Endothelial cell (in vitro differentiated cells): ENCODE measurements at regions not wholly inside any gene's neighbourhood (a gene's known extent, or its start where the extent isn't known, plus 50 kb on each side); places are given as distances from the start of the nearest gene placed in this dataset.

Experiments used
- DNase-seq: peaks from one replicate; pipeline ENCODE4 v3.0.0; 2021; ENCODE audit warnings: low spot score
- H3K27ac Mint-ChIP-seq: one replicate; pipeline ENCODE4 v1.8.0; 2021; ENCODE audit warnings: mixed read lengths, inconsistent platforms; ENCODE audit not compliant: unreplicated experiment
- H3K27me3 Mint-ChIP-seq: one replicate; pipeline ENCODE4 v1.8.0; 2021; ENCODE audit warnings: mild to moderate bottlenecking, moderate library complexity, mixed read lengths, inconsistent platforms; ENCODE audit not compliant: unreplicated experiment
- H3K36me3 Mint-ChIP-seq: one replicate; pipeline ENCODE4 v1.8.0; 2021; ENCODE audit warnings: mild to moderate bottlenecking, low read depth, mixed read lengths, inconsistent platforms; ENCODE audit not compliant: unreplicated experiment
- H3K4me1 Mint-ChIP-seq: one replicate; pipeline ENCODE4 v1.8.0; 2021; ENCODE audit warnings: mild to moderate bottlenecking, mixed read lengths, inconsistent platforms; ENCODE audit not compliant: unreplicated experiment
- H3K4me3 Mint-ChIP-seq: one replicate; pipeline ENCODE4 v1.8.0; 2021; ENCODE audit warnings: mild to moderate bottlenecking, mixed read lengths, inconsistent platforms; ENCODE audit not compliant: unreplicated experiment
- H3K9me3 Mint-ChIP-seq: one replicate; pipeline ENCODE4 v1.8.0; 2021; ENCODE audit warnings: mixed read lengths, inconsistent platforms; ENCODE audit not compliant: unreplicated experiment
- CTCF ChIP-seq: fragments of 200-600 bp; sonication (generic); IDR thresholded peaks from one replicate; pipeline ENCODE4 v1.5.0; 2021; ENCODE audit warnings: antibody characterized with exemption; ENCODE audit not compliant: unreplicated experiment

DNA sequence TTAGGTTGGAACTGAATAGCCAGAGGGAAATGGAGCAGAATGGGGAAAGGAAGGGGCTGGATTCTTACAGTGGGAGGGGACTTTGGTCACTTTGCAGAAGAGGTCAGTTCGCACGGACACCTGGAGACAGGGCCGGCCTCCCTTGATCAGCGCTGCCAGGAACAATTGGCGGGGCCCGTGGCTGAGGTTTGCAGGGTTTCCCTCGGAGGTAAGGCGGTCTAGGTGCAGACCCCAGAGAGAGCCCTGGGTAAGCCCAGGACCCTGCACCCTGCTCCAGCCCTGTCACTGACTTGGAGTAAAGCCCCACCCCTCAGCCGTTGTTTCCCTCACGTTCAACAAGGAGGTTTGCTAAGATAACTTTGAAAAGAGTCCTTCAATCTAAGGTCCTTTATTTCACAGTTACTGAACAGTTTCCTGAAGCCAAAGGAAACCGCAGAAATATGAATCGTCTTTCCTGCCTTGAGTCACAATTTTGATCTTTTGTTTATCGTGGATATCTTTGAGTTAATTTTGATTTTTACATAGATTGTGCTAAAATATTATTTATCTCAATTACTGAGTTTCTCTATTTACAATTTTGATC lies 231.4 kb upstream of the RTL1 start:
- Mint-ChIP-seq H3K36me3 (no peaks in the 10 kb centered on the region), H3K4me1 (peaks cover 4% of the 10 kb centered on the region), H3K9me3 (no peaks in the 10 kb centered on the region), H3K4me3 (no peak overlapping the region), H3K27me3 (no peaks in the 10 kb centered on the region), H3K27ac (no peak overlapping the region)
- TF ChIP-seq CTCF, result no peak
- DNase-seq, result no peak

GRCh38 chr14:101135796-101136742 lies 232.5 kb upstream of the RTL1 start:
- no peaks in the 10 kb centered on the region for H3K36me3 Mint-ChIP-seq
- no peak for TF ChIP-seq CTCF
- H3K4me1 Mint-ChIP-seq, result peaks cover 4% of the 10 kb centered on the region
- no peak overlapping the region for H3K27ac Mint-ChIP-seq
- no peaks in the 10 kb centered on the region for H3K27me3 Mint-ChIP-seq
- no peaks in the 10 kb centered on the region for H3K9me3 Mint-ChIP-seq
- no peak overlapping the region for H3K4me3 Mint-ChIP-seq
- no peak for DNase-seq

GRCh38 chr14:101137234-101137633 lies 233.7 kb upstream of the RTL1 start:
- DNase-seq, result no peak
- TF ChIP-seq CTCF, result no peak
- H3K4me1 Mint-ChIP-seq, result peaks cover 4% of the 10 kb centered on the region
- peaks cover 4% of the 10 kb centered on the region for H3K36me3 Mint-ChIP-seq
- no peaks in the 10 kb centered on the region for H3K27me3 Mint-ChIP-seq
- H3K4me3 Mint-ChIP-seq, result no peak overlapping the region
- H3K9me3 Mint-ChIP-seq, result no peaks in the 10 kb centered on the region
- no peak overlapping the region for H3K27ac Mint-ChIP-seq

GRCh38 chr14:101147848-101148247 lies 244.3 kb upstream of the RTL1 start:
- DNase-seq, result no peak
- Mint-ChIP-seq H3K4me1 (peaks cover 37% of the 10 kb centered on the region), H3K27me3 (peaks cover 1% of the 10 kb centered on the region), H3K9me3 (no peaks in the 10 kb centered on the region), H3K36me3 (no peaks in the 10 kb centered on the region), H3K27ac (peak overlapping the region; percentile 96), H3K4me3 (peak overlapping the region; percentile 24)
- TF ChIP-seq CTCF, result no peak
